ENCODE measurements at regions not wholly inside any gene's neighbourhood (a gene's known extent, or its start where the extent isn't known, plus 50 kb on each side); places are given as distances from the start of the nearest gene placed in this dataset.

DNA sequence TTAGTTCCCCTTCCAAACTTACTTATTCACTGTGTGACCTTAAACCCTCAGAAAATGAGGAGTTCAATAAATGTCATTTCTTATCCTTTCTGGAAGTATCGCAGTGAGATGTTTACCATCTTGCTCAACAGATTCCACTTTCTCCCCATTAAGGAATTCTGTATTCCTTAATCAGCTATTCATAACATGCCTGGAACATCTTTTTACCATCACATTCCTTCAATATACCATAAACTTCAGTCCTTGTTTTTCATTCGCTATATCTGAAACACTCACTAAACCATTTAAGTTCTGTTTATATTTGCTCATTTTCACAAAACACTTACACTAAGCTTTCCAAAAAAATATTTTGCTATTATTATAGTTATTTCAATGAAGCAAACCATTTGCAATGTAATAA is 1158.6 kb downstream of the CDH12 start:
- Histone ChIP-seq H3K4me1 (ENCODE audit: insufficient read depth, low read length, poor library complexity, severe bottlenecking) (no peaks in the 10 kb centered on the region), H3K9me3 (ENCODE audit: low read depth, low read length, poor library complexity, severe bottlenecking) (no peaks in the 10 kb centered on the region), H3K36me3 (ENCODE audit: insufficient read depth, low read length, poor library complexity, severe bottlenecking) (no peaks in the 10 kb centered on the region), H3K27ac (ENCODE audit: low read depth, low read length, poor library complexity, severe bottlenecking) (no peak overlapping the region), H3K4me3 (ENCODE audit: low read depth, low read length, poor library complexity, severe bottlenecking) (no peak overlapping the region), H3K27me3 (replicated peaks; ENCODE audit: insufficient read depth, low read depth, low read length, poor library complexity) (no peaks in the 10 kb centered on the region)
- ChIA-PET CTCF (no interaction called here), POLR2A (ENCODE audit: low non-redundant PET) (no interaction called here)
- DNase-seq (ENCODE audit: low spot score): no peak
- TF ChIP-seq, protein P1, sequence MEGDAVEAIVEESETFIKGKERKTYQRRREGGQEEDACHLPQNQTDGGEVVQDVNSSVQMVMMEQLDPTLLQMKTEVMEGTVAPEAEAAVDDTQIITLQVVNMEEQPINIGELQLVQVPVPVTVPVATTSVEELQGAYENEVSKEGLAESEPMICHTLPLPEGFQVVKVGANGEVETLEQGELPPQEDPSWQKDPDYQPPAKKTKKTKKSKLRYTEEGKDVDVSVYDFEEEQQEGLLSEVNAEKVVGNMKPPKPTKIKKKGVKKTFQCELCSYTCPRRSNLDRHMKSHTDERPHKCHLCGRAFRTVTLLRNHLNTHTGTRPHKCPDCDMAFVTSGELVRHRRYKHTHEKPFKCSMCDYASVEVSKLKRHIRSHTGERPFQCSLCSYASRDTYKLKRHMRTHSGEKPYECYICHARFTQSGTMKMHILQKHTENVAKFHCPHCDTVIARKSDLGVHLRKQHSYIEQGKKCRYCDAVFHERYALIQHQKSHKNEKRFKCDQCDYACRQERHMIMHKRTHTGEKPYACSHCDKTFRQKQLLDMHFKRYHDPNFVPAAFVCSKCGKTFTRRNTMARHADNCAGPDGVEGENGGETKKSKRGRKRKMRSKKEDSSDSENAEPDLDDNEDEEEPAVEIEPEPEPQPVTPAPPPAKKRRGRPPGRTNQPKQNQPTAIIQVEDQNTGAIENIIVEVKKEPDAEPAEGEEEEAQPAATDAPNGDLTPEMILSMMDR (conservative IDR thresholded peaks at IDR 0.05; ENCODE audit: low read depth, low read length): no peak
- TF ChIP-seq EZH2 (IDR thresholded peaks at IDR 0.05; ENCODE audit: borderline replicate concordance, low read depth, low read length, poor library complexity, severe bottlenecking): no peak
- BruUV-seq (replicated peaks): no TSS peak
- intact Hi-C loops (cut with micrococcal nuclease; ENCODE audit: unreplicated experiment): no loop called here

DNA sequence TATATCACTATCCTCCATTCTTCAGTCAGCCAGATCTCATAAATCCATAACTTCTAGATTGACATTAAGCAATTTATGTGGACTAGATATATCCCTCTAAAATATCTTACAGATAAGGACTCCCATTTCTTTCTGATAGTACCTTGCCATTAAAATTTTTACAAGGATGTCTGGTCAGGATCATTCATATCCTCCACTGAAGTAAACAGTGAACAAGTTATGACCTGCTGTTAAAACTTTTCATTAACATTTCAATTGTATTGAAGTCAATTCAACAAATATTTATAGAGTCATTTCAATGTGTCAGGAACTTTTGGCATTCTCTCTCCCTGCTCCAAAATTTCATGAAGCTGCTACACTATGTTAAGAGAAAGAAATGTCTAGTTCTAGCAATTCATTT is 1159.6 kb downstream of the CDH12 start:
- ChIA-PET POLR2A (ENCODE audit: low non-redundant PET) (no interaction called here), CTCF (no interaction called here)
- no peak for DNase-seq (ENCODE audit: low spot score)
- no peak overlapping the region for H3K4me3 ChIP-seq (ENCODE audit: low read depth, low read length, poor library complexity, severe bottlenecking)
- no peaks in the 10 kb centered on the region for H3K9me3 ChIP-seq (ENCODE audit: low read depth, low read length, poor library complexity, severe bottlenecking)
- no peak for TF ChIP-seq EZH2 (IDR thresholded peaks at IDR 0.05; ENCODE audit: borderline replicate concordance, low read depth, low read length, poor library complexity, severe bottlenecking)
- TF ChIP-seq, protein P1 (conservative IDR thresholded peaks at IDR 0.05; ENCODE audit: low read depth, low read length): no peak
- intact Hi-C loops (cut with micrococcal nuclease; ENCODE audit: unreplicated experiment): no loop called here
- H3K4me1 ChIP-seq (ENCODE audit: insufficient read depth, low read length, poor library complexity, severe bottlenecking): no peaks in the 10 kb centered on the region
- no peaks in the 10 kb centered on the region for H3K36me3 ChIP-seq (ENCODE audit: insufficient read depth, low read length, poor library complexity, severe bottlenecking)
- no peak overlapping the region for H3K27ac ChIP-seq (ENCODE audit: low read depth, low read length, poor library complexity, severe bottlenecking)
- BruUV-seq (replicated peaks): no TSS peak
- H3K27me3 ChIP-seq (replicated peaks; ENCODE audit: insufficient read depth, low read depth, low read length, poor library complexity): no peaks in the 10 kb centered on the region

DNA sequence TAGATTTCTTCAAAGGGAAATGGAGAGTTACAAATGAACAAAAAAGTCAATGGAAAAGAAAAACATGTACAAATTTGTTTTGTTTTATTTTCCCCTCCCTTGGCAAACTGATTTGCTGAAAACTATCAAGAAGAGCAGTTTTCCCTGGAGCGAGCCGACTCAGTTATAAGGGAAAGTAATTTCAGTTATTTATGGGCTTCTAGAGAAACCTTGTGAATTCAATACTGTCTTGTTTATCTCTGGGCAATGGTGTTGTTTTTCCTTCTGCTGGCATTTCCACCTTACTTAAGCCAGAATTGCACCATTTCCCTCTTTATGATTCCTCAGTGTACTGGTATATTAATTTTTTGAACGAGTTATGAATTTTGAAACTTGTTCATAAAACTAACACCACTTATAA is 1163.6 kb downstream of the CDH12 start:
- Histone ChIP-seq H3K4me1 (ENCODE audit: insufficient read depth, low read length, poor library complexity, severe bottlenecking) (no peaks in the 10 kb centered on the region), H3K27me3 (replicated peaks; ENCODE audit: insufficient read depth, low read depth, low read length, poor library complexity) (no peaks in the 10 kb centered on the region), H3K4me3 (ENCODE audit: low read depth, low read length, poor library complexity, severe bottlenecking) (no peak overlapping the region), H3K36me3 (ENCODE audit: insufficient read depth, low read length, poor library complexity, severe bottlenecking) (no peaks in the 10 kb centered on the region), H3K27ac (ENCODE audit: low read depth, low read length, poor library complexity, severe bottlenecking) (no peak overlapping the region), H3K9me3 (ENCODE audit: low read depth, low read length, poor library complexity, severe bottlenecking) (no peaks in the 10 kb centered on the region)
- POLR2A ChIA-PET (ENCODE audit: low non-redundant PET): no interaction called here
- DNase-seq (ENCODE audit: low spot score): no peak
- intact Hi-C loops (cut with micrococcal nuclease; ENCODE audit: unreplicated experiment): no loop called here
- CTCF ChIA-PET: no interaction called here
- TF ChIP-seq EZH2 (IDR thresholded peaks at IDR 0.05; ENCODE audit: borderline replicate concordance, low read depth, low read length, poor library complexity, severe bottlenecking): no peak
- TF ChIP-seq, protein P1 (conservative IDR thresholded peaks at IDR 0.05; ENCODE audit: low read depth, low read length): no peak
- no TSS peak for BruUV-seq (replicated peaks)

Data from A673 (cell line).